NAMALWA (cell line): ENCODE measurements at regions not wholly inside any gene's neighbourhood (a gene's known extent, or its start where the extent isn't known, plus 50 kb on each side); places are given as distances from the start of the nearest gene placed in this dataset.
"Not testable (repeated sequence)": the region's sequence is repeated elsewhere in the genome, so short reads cannot be mapped to it uniquely, and the experiment has no call there.

Source experiments
- DNase-seq: peaks from one replicate; pipeline ENCODE4 v3.0.0-alpha.2; 2015; ENCODE audit warnings: low spot score

DNA sequence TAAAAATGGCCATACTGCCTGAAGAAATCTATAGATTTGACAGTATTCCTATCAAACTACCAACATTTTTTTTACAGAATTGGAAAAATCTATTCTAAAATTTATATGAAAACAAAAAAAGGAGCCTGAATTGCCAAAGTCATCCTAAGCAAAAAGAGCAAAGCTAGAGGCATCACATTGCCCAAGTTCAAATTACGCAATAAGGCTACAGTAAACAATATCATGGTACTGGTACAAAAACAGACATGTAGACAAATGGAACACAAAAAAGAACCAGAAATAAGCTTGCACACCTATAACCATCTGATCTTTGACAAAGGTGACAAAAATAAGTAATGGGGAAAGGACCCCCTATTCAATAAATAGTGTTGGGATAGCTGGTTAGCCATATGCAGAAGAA lies 50.2 kb upstream of the THSD7B start:
- DNase-seq: no peak

GRCh38 chr2:136714452-136714951 lies 50.8 kb upstream of the THSD7B start:
- DNase-seq: no peak

DNA sequence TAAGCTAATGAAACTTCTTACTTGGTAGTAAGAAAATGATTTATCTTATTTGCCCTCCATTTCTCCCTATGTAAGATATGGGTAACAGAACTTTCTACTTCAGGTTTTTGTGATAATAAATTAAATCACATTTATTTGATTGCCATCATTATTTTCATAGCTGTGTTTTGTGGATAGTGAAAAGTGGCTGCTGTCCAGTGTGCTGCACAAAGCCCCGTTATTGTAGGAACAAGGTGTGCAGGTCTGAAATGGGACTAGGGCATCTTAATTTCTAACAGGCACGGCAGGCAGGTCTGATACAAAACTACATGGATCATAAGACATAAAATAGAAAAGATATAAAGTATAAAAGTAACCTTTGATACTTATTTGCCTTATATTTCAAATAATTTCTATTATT lies 51.6 kb upstream of the THSD7B start:
- DNase-seq: no peak

GRCh38 chr2:136705336-136705735 lies 60.0 kb upstream of the THSD7B start:
- DNase-seq: no peak

- no peak for DNase-seq
Measured at GRCh38 chr2:136703214-136703613, 62.1 kb upstream of the THSD7B start.

- DNase-seq: no peak
Measured at GRCh38 chr2:136696438-136696837, 68.9 kb upstream of the THSD7B start.

- DNase-seq: no peak
Measured at GRCh38 chr2:136693966-136694365, 71.4 kb upstream of the THSD7B start.

DNA sequence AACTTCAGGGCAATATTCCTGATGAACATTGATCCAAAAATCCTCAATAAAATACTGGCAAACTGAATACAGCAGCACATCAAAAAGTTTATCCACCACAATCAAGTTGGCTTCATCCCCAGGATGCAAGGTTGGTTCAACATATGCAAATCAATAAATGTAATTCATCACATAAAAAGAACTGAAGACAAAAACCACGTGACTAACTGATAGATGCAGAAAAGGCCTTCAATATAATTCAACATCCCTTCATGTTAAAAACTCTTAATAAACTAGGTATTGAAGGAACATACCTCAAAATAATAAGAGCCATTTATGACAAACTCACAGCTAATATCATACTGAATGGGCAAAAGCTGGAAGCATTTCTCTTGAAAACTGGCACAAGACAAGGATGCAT lies 85.3 kb upstream of the THSD7B start:
- not testable (repeated sequence) for DNase-seq

DNA sequence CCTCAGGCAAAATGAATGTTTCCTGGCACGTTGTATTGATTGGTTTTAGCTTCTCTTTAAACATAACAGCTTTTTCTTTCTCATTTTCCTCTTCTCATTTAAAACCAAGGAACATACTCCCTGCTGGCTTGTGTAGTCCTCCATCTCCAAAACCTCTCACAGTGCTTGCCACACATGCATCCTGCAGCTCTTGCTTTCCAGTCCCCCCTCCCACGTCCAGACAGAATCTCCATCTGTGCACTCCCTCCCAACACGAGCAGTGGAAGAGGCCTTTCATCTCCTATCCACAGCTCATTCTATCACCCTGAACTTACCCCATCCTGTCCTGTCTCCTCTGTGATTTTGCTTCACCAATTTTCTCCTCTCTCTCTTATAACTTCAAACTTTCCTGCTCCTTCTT lies 99.6 kb upstream of the THSD7B start:
- DNase-seq: no peak

GRCh38 chr2:136664713-136665405 lies 100.5 kb upstream of the THSD7B start:
- DNase-seq: no peak

GRCh38 chr2:136658201-136658600 lies 107.1 kb upstream of the THSD7B start:
- DNase-seq: no peak

- no peak for DNase-seq
Measured at GRCh38 chr2:136653861-136654260, 111.5 kb upstream of the THSD7B start.

- DNase-seq: no peak
Measured at GRCh38 chr2:136651456-136652010, 113.8 kb upstream of the THSD7B start.

- DNase-seq: no peak
Measured at GRCh38 chr2:136647039-136647438, 118.3 kb upstream of the THSD7B start.

- DNase-seq: no peak
Measured at GRCh38 chr2:136645236-136645828, 120.0 kb upstream of the THSD7B start.

- no peak for DNase-seq
Measured at GRCh38 chr2:136639651-136640050, 125.7 kb upstream of the THSD7B start.

GRCh38 chr2:136638193-136638592 lies 127.2 kb upstream of the THSD7B start:
- no peak for DNase-seq

DNA sequence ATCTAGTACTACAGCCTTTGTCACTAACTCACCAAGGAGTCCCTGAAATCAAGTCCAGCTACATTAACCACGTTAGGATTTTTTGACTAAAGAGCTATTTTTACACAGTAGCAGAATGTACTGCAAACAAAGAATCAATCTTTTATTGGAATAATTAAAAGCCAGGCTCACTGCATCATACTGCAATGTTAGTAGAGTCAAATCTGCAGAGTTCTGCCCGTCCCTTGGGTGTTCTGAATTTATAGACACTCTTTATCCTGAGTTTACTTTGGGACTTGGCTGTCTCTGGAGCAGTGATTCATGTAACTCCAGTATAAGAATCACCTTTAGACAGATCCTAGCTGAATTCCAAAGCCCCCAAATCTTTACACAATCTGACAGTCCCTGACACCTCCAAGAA lies 127.9 kb upstream of the THSD7B start:
- no peak for DNase-seq

- no peak for DNase-seq
Measured at GRCh38 chr2:136628490-136628889, 136.9 kb upstream of the THSD7B start.

DNA sequence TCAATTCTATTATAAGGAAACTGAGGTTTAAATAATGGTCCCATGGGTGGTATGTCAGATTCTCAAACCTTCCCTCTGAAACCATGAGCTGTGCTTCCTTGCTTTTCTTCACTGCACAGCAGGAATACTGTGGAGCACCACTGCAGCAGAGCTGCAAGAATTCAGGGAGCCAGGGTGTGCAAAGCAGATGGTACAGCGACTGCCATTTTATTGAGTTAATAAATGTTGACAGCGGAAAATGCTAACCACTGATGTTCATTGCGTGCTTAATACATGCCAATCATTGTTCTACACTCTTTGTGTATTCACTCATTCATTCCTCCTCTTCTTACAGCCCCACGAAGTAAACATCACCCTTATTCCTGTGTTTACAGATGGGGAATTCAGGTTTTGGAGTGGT lies 152.2 kb upstream of the THSD7B start:
- DNase-seq: no peak

- DNase-seq: no peak
Measured at GRCh38 chr2:136612079-136612478, 153.3 kb upstream of the THSD7B start.

DNA sequence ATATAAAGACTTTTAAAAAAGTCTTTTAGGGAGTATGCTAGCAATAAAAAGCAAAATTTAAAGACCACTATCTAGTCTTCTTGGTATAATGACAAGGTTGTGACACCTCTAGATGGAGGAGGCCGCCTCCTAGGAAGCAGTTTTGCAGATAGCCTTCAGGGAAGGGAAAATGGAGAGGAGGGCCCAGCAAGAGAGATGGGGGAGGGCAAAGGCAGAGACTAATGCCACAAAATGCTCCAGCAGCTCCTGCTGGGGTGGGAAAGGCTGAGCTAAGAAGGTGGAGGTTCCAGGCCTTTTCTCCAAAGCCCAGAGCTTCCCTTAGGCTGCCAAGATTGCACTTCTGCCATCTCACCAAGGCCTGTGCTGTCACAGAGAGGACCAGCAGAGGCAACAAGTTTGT lies 153.9 kb upstream of the THSD7B start:
- no peak for DNase-seq

DNA sequence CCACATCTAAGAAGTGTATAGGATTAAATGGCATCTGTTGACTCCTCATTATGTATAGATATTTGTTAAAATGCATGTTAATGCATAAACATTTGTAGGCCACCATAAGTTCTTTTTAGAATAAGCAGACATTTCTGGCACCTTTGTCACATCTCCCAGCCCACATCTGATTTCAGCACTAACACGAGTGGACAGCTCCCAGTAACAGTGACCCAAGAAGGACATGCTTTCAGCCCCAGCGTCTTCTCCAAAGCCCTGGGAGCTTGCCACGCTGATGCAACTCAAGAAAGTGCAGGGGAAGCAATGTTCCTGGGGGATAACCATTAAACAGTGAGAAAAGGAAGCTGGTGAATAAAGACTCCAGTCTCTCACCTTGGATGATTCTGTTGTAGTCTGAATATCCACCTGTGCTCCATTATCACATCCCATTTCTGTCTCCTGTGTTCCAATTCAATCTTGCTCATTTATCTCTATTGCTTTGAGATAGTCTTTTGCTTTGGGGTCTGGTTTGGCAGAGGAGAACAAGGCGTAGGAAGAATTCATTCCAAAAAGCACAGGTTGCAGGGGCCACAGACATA lies 182.6 kb upstream of the THSD7B start:
- peak; percentile 45 for DNase-seq
